ENCODE measurements at regions not wholly inside any gene's neighbourhood (a gene's known extent, or its start where the extent isn't known, plus 50 kb on each side); places are given as distances from the start of the nearest gene placed in this dataset.

GRCh38 chr6:133183691-133184090, 57.5 kb upstream of the EYA4 start:
- no peak for DNase-seq (ENCODE audit: low spot score)

- DNase-seq (ENCODE audit: low spot score) = no peak
Measured at GRCh38 chr6:133184798-133185372, 56.3 kb upstream of the EYA4 start.

DNA sequence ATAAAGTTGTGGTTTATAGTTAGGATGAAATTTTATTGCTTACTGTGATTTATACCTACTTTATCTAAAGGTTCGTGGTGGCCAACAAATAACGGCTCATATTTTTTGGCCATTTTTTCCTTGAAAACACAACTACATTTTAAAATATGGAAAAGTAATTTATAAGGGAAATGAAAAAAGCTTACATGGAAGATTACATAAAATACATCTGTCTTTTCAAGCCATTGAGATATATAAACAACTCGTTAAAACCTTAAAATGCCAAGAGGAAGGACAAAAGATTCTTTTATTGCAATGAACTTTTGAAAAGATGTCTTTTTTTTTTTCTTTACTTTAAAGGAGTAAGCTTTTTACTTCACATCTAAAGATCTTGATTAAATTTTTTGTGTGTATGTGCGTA, 55.4 kb upstream of the EYA4 start:
- no peak for DNase-seq (ENCODE audit: low spot score)

GRCh38 chr6:133187114-133187513, 54.0 kb upstream of the EYA4 start:
- DNase-seq (ENCODE audit: low spot score) = no peak

DNA sequence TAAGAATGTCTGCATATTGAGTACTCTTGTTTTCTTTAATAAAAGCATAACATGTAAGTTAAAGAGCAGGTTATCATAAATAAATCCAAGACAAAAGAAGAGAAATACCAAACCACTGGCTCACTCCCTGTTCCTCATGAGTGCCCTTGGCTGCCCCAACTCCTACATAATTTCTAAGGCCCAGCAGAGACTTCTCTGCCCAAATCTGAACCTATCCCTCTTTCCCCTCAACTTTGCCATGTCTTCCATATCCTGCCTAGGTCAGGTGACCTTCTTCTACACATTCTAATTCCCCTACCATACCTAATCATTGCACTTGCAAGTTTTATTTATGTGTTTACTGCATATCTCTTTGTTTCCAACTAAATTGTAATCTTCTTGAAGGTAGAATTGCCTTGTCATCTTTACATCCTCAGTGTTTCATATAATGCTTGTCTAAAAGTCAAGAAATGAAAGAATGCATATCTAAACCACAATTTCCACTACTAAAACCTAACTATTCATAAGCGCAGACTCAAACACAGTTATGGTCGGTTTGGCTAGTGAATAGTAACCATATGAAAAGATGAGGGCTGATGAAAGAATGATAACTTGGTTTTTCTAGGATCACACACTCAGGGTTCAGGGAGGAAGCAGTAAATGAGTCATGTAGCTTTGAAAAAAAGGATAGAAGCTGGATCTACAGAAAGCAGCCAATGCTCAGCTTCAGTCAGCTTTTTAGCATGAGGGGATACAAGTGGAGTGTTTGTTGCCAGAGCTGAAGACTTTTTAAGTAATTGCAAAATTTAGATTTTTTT, 53.3 kb upstream of the EYA4 start:
- no peak for DNase-seq (ENCODE audit: low spot score)

DNA sequence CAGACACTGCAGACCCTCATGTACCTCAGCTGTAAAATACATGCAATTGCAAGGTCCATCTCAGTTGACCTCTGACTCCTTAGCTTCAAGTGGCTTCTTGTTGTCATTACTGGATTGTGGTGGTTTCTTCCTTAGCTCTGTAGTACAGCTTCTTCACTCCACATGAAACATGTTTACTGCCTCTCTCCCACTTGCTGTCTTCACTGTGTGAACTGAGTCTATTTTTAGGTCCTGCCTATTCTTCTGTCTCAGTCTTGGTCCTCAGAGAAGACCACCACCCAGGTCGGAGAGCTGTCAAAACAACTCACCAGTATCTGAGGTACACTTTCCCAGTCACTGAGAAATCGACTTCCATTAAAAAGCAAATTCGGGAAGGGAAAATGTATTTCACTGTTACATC, 50.2 kb upstream of the EYA4 start:
- no peak for DNase-seq (ENCODE audit: low spot score)

- DNase-seq (ENCODE audit: low spot score) = no peak
Measured at GRCh38 chr6:133191323-133191722, 49.8 kb upstream of the EYA4 start.

Measured in mucosa of gallbladder (tissue), 1 donor.